ENCODE measurements at regions not wholly inside any gene's neighbourhood (a gene's known extent, or its start where the extent isn't known, plus 50 kb on each side); places are given as distances from the start of the nearest gene placed in this dataset.

DNA sequence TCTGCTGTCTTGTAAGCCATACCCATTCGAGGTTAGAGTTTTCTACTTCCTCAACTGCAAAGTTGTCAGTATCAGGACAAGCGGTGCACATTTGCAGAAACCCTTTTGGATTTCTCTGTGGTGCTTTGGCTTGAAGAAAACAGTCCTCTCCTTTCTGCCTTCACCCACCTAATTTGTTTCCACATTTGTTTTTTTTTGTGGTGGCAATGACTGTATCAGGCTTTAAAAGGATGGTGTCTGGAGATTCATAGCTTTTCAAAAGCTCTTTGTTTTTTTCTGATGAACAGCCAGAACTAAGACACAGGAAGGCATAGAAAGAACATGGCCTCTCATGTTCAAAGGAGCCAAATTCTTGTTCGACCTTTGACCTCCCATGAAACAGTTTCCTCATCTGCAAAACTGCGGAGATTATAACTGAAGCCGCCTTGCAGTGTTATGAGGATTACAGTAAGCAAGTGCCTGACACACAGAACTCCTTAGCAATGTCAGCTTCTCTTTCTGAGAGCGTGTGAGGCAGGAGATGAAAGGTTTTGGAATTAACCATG lies 270.6 kb upstream of the TBX3 start:
- TF ChIP-seq POLR2A (IDR thresholded peaks at IDR 0.05): no peak
- TF ChIP-seq, protein P1, sequence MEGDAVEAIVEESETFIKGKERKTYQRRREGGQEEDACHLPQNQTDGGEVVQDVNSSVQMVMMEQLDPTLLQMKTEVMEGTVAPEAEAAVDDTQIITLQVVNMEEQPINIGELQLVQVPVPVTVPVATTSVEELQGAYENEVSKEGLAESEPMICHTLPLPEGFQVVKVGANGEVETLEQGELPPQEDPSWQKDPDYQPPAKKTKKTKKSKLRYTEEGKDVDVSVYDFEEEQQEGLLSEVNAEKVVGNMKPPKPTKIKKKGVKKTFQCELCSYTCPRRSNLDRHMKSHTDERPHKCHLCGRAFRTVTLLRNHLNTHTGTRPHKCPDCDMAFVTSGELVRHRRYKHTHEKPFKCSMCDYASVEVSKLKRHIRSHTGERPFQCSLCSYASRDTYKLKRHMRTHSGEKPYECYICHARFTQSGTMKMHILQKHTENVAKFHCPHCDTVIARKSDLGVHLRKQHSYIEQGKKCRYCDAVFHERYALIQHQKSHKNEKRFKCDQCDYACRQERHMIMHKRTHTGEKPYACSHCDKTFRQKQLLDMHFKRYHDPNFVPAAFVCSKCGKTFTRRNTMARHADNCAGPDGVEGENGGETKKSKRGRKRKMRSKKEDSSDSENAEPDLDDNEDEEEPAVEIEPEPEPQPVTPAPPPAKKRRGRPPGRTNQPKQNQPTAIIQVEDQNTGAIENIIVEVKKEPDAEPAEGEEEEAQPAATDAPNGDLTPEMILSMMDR (IDR thresholded peaks at IDR 0.05): no peak

All from lower leg skin (tissue), 3 donors.